Peyer's patch (tissue), 4 donors: ENCODE measurements at regions not wholly inside any gene's neighbourhood (a gene's known extent, or its start where the extent isn't known, plus 50 kb on each side); places are given as distances from the start of the nearest gene placed in this dataset.

Experiments used
- DNase-seq, 3 donors: peaks; one replicate each; pipeline ENCODE4 v3.0.0-alpha.2; 2017 to 2019
- H3K27ac ChIP-seq, 4 donors: fragments of 200-600 bp; sonication (generic); one replicate each; pipeline ENCODE4 v1.5.1; 2016 to 2019
- H3K27me3 ChIP-seq, 2 donors: fragments of 200-600 bp; sonication (generic); one replicate each; pipeline ENCODE4 v1.5.1; 2019
- H3K36me3 ChIP-seq, 3 donors: fragments of 200-600 bp; sonication (generic); one replicate each; pipeline ENCODE4 v1.5.1; 2016 to 2019
- H3K4me1 ChIP-seq, 4 donors: fragments of 200-600 bp; sonication (generic); one replicate each; pipeline ENCODE4 v1.5.1; 2016 to 2019
- H3K4me3 ChIP-seq, 4 donors: fragments of 200-600 bp; sonication (generic); 1 replicate in 3 of 4; 2 replicates in 1 of 4; pipeline ENCODE4 v1.5.1; 2016 to 2019; ENCODE audit warnings: mild to moderate bottlenecking in 1 of 4
- H3K9me3 ChIP-seq, 4 donors: fragments of 200-600 bp; sonication (generic); one replicate each; pipeline ENCODE4 v1.5.1; 2016 to 2019; ENCODE audit warnings: mild to moderate bottlenecking in 1 of 4
- CTCF ChIP-seq, 6 experiments: fragments of 450-650 bp in 4 of 6; fragments of 200-600 bp in 2 of 6; sonication (generic) in 1 of 6; IDR thresholded peaks; one replicate each; pipeline ENCODE4 v1.5.1; 2017 to 2019; ENCODE audit warnings: antibody characterized with exemption in 6 of 6, mild to moderate bottlenecking in 3 of 6, moderate library complexity in 1 of 6
- POLR2A ChIP-seq, 2 donors: fragments of 450-650 bp; IDR thresholded peaks; one replicate each; pipeline ENCODE4 v1.5.1; 2017; ENCODE audit warnings: antibody characterized with exemption in 2 of 2, mild to moderate bottlenecking in 2 of 2, moderate library complexity in 2 of 2

DNA sequence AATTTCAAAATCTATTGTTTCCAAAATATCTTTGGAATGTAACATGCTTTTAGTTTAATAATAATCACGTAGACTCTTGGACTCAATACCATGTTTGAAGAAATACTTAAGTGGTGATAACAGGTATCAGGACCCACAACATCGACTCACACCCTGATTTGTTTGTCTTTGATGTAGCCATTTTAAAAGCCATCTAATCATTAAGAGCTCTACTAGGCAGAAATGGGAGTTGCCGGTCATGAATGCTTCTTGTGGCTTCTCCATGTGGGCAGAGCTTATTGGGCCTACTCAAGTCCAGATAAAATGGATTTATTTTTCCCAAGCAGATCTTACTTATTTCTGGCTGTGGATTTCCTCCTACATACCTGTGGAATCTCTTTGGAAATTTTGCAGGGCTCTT, 261.6 kb upstream of the NR2F2 start:
- no peak overlapping the region for H3K27ac ChIP-seq
- H3K27me3 ChIP-seq = no peaks in the 10 kb centered on the region
- H3K36me3 ChIP-seq = no peaks in the 10 kb centered on the region
- TF ChIP-seq CTCF (IDR thresholded peaks at IDR 0.05) = no peak
- TF ChIP-seq POLR2A (IDR thresholded peaks at IDR 0.05) = no peak
- no peak overlapping the region for H3K4me3 ChIP-seq
- no peaks in the 10 kb centered on the region for H3K4me1 ChIP-seq
- no peaks in the 10 kb centered on the region for H3K9me3 ChIP-seq
- no peak for DNase-seq

- Histone ChIP-seq H3K27me3 (no peaks in the 10 kb centered on the region), H3K27ac (no peak overlapping the region), H3K4me1 (no peaks in the 10 kb centered on the region), H3K36me3 (no peaks in the 10 kb centered on the region), H3K4me3 (no peak overlapping the region), H3K9me3 (no peaks in the 10 kb centered on the region)
- TF ChIP-seq CTCF (IDR thresholded peaks at IDR 0.05) = no peak
- no peak for DNase-seq
Measured at GRCh38 chr15:96070636-96071035, 259.9 kb upstream of the NR2F2 start.

DNA sequence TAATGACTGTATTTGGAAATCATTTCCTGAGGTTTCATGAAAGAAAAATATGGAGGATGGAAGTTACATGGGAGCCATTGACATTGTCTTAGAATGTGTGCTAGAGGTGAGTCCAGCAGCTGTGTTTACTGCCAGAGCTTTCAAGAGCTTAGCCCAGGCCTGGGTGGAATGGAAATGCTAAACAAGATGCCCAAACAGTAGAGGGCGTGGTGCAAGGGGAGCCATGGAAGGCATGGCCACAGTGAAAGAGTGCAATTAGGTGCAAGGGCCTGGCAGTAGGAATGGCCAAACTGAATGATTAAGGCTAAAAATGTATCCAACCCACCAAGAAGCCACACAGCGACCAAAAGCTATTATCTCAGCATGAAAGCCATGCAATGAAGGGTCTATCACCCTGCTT, 257.7 kb upstream of the NR2F2 start:
- H3K4me3 ChIP-seq = no peak overlapping the region
- H3K4me1 ChIP-seq = no peaks in the 10 kb centered on the region
- no peak overlapping the region for H3K27ac ChIP-seq
- DNase-seq = no peak
- H3K36me3 ChIP-seq = no peaks in the 10 kb centered on the region
- no peaks in the 10 kb centered on the region for H3K27me3 ChIP-seq
- H3K9me3 ChIP-seq = no peaks in the 10 kb centered on the region
- TF ChIP-seq POLR2A (IDR thresholded peaks at IDR 0.05) = no peak
- no peak for TF ChIP-seq CTCF (IDR thresholded peaks at IDR 0.05)

DNA sequence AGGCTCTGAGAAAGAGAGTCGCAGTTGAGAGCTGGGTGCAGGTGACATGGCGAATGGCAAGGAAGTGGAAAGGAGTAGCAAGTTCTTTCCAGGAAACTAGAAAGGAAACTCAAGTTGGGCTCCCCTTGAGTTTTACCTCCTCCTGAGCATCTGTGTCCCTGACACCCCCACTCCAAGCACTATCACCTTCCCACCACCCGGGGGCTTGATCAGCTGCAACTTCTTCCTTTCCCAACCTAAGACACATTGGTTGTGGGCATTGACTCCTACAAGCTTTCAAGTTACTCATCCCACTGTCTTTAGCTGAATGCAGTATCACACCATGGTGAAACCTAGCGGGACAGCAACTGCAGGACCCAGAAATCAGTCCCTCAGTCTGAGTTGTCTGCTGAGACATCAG, 256.6 kb upstream of the NR2F2 start:
- Histone ChIP-seq H3K9me3 (no peaks in the 10 kb centered on the region), H3K4me3 (no peak overlapping the region), H3K27ac (no peak overlapping the region), H3K36me3 (no peaks in the 10 kb centered on the region), H3K4me1 (no peaks in the 10 kb centered on the region), H3K27me3 (no peaks in the 10 kb centered on the region)
- DNase-seq = no peak
- TF ChIP-seq CTCF (IDR thresholded peaks at IDR 0.05) = no peak
- no peak for TF ChIP-seq POLR2A (IDR thresholded peaks at IDR 0.05)

GRCh38 chr15:96075895-96076294, 254.6 kb upstream of the NR2F2 start:
- H3K27me3 ChIP-seq = no peaks in the 10 kb centered on the region
- no peak for DNase-seq

More at GRCh38 chr15:96075895-96076294, 254.6 kb upstream of the NR2F2 start:
- Histone ChIP-seq H3K4me1 (no peaks in the 10 kb centered on the region), H3K27ac (no peak overlapping the region), H3K36me3 (no peaks in the 10 kb centered on the region), H3K4me3 (no peak overlapping the region), H3K9me3 (no peaks in the 10 kb centered on the region)
- no peak for TF ChIP-seq POLR2A (IDR thresholded peaks at IDR 0.05)
- no peak for TF ChIP-seq CTCF (IDR thresholded peaks at IDR 0.05)
